WTC11 (cell line): ENCODE measurements at regions not wholly inside any gene's neighbourhood (a gene's known extent, or its start where the extent isn't known, plus 50 kb on each side); places are given as distances from the start of the nearest gene placed in this dataset.

ENCODE experiments used
- ATAC-seq: fragments of 200-7000 bp; cut with Tn5 transposase; 2 replicates; pipeline ENCODE4 v1.10.0; 2021; ENCODE audit warnings: mild to moderate bottlenecking, moderate library complexity
- CTCF ChIA-PET: fragments of 300-600 bp; sonication (Branson Sonifier 250); formaldehyde crosslinking; loops from one replicate; lab custom pipeline; 2021; ENCODE audit warnings: antibody characterized with exemption; lab: Charles Lee
- POLR2A ChIA-PET: fragments of 350-600 bp; sonication (Branson Sonifier 250); formaldehyde crosslinking; loops from one replicate; lab custom pipeline; 2021; ENCODE audit warnings: antibody characterized with exemption; lab: Charles Lee
- DNase-seq: peaks from one replicate; pipeline ENCODE4 v3.0.0; 2021; ENCODE audit warnings: low spot score
- H3K27ac Mint-ChIP-seq: 2 replicates; pipeline ENCODE4 v1.8.0; 2021; ENCODE audit warnings: mixed read lengths
- H3K27me3 Mint-ChIP-seq: 2 replicates; pipeline ENCODE4 v1.8.0; 2021; ENCODE audit warnings: low read depth, mild to moderate bottlenecking, moderate library complexity, mixed read lengths
- H3K36me3 Mint-ChIP-seq: 2 replicates; pipeline ENCODE4 v1.8.0; 2021; ENCODE audit warnings: mixed read lengths
- H3K4me1 Mint-ChIP-seq: 2 replicates; pipeline ENCODE4 v1.8.0; 2022; ENCODE audit warnings: mixed read lengths
- H3K4me3 Mint-ChIP-seq: 2 replicates; pipeline ENCODE4 v1.8.0; 2021; ENCODE audit warnings: mild to moderate bottlenecking, moderate library complexity, mixed read lengths
- H3K9me3 Mint-ChIP-seq: 2 replicates; pipeline ENCODE4 v1.8.0; 2021; ENCODE audit warnings: mixed read lengths
- ARID4B ChIP-seq: sonication (generic); formaldehyde crosslinking; IDR thresholded peaks from 2 replicates; pipeline ENCODE4 v1.8.0; 2023; ENCODE audit warnings: missing genetic modification reagents, mild to moderate bottlenecking, borderline replicate concordance
- ATF1 ChIP-seq: sonication (generic); formaldehyde crosslinking; IDR thresholded peaks from 2 replicates; pipeline ENCODE4 v1.8.1; 2023; ENCODE audit warnings: mild to moderate bottlenecking, moderate library complexity, missing genetic modification reagents
- ATF2 ChIP-seq: sonication (generic); formaldehyde crosslinking; IDR thresholded peaks from 2 replicates; pipeline ENCODE4 v1.8.1; 2022; ENCODE audit warnings: low read depth, missing genetic modification reagents, borderline replicate concordance
- CREB1 ChIP-seq: sonication (generic); formaldehyde crosslinking; IDR thresholded peaks from 2 replicates; pipeline ENCODE4 v1.8.0; 2023; ENCODE audit warnings: mild to moderate bottlenecking, missing genetic modification reagents
- FOXP1 ChIP-seq: sonication (generic); formaldehyde crosslinking; IDR thresholded peaks from 2 replicates; pipeline ENCODE4 v1.8.0; 2022; ENCODE audit warnings: missing genetic modification reagents, mild to moderate bottlenecking, moderate library complexity, borderline replicate concordance
- GABPB1 ChIP-seq: sonication (generic); formaldehyde crosslinking; IDR thresholded peaks from 2 replicates; pipeline ENCODE4 v1.8.1; 2023; ENCODE audit warnings: mild to moderate bottlenecking, missing genetic modification reagents
- GRHL2 ChIP-seq: fragments of 250-450 bp; sonication (Bioruptor Pico); IDR thresholded peaks from 2 replicates; pipeline ENCODE4 v1.8.0; 2022; ENCODE audit warnings: mild to moderate bottlenecking, moderate library complexity; ENCODE audit not compliant: insufficient replicate concordance, severe bottlenecking
- IRF1 ChIP-seq: sonication (generic); formaldehyde crosslinking; IDR thresholded peaks from 2 replicates; pipeline ENCODE4 v1.8.0; 2023; ENCODE audit warnings: missing genetic modification reagents
- OVOL2 ChIP-seq: fragments of 250-450 bp; sonication (Bioruptor Pico); IDR thresholded peaks from 2 replicates; pipeline ENCODE4 v1.9.0; 2021; ENCODE audit warnings: mild to moderate bottlenecking, borderline replicate concordance
- PRRX2 ChIP-seq: fragments of 250-450 bp; sonication (Bioruptor Pico); IDR thresholded peaks from 2 replicates; pipeline ENCODE4 v1.8.0; 2021; ENCODE audit warnings: mild to moderate bottlenecking
- RELA ChIP-seq: sonication (generic); formaldehyde crosslinking; IDR thresholded peaks from 2 replicates; pipeline ENCODE4 v1.8.1; 2022; ENCODE audit warnings: missing genetic modification reagents, mild to moderate bottlenecking, borderline replicate concordance
- SOX15 ChIP-seq: fragments of 250-450 bp; sonication (Bioruptor Pico); IDR thresholded peaks from 2 replicates; pipeline ENCODE4 v1.9.0; 2021; ENCODE audit warnings: mild to moderate bottlenecking
- TCF7 ChIP-seq: sonication (generic); formaldehyde crosslinking; IDR thresholded peaks from 2 replicates; pipeline ENCODE4 v1.8.0; 2022; ENCODE audit warnings: mild to moderate bottlenecking, low read depth, missing genetic modification reagents, moderate library complexity
- USF1 ChIP-seq: sonication (generic); formaldehyde crosslinking; IDR thresholded peaks from 2 replicates; pipeline ENCODE4 v1.8.0; 2022; ENCODE audit warnings: mild to moderate bottlenecking, missing genetic modification reagents
- ZNF232 ChIP-seq: sonication (generic); formaldehyde crosslinking; IDR thresholded peaks from 2 replicates; pipeline ENCODE4 v1.8.0; 2022; ENCODE audit warnings: mild to moderate bottlenecking, missing genetic modification reagents
- ZNF416 ChIP-seq: fragments of 250-450 bp; sonication (Bioruptor Pico); IDR thresholded peaks from 2 replicates; pipeline ENCODE4 v1.9.0; 2021; ENCODE audit warnings: mild to moderate bottlenecking, inconsistent platforms
- ZNF423 ChIP-seq: fragments of 250-450 bp; sonication (Bioruptor Pico); IDR thresholded peaks from 2 replicates; pipeline ENCODE4 v2.1.2; 2022; ENCODE audit warnings: mild to moderate bottlenecking, moderate library complexity
- ZNF425 ChIP-seq: fragments of 250-450 bp; sonication (Bioruptor Pico); conservative IDR thresholded peaks from 2 replicates; pipeline ENCODE4 v1.9.0; 2021; ENCODE audit warnings: mild to moderate bottlenecking
- TF ChIP-seq, protein P1 (sequence below): sonication (generic); formaldehyde crosslinking; IDR thresholded peaks from 2 replicates; pipeline ENCODE4 v1.8.0; 2022; ENCODE audit warnings: mild to moderate bottlenecking, missing genetic modification reagents
- TF ChIP-seq, protein P2 (sequence below): sonication (generic); formaldehyde crosslinking; IDR thresholded peaks from 2 replicates; pipeline ENCODE4 v1.8.1; 2022; ENCODE audit warnings: mild to moderate bottlenecking, moderate library complexity, missing genetic modification reagents

DNA sequence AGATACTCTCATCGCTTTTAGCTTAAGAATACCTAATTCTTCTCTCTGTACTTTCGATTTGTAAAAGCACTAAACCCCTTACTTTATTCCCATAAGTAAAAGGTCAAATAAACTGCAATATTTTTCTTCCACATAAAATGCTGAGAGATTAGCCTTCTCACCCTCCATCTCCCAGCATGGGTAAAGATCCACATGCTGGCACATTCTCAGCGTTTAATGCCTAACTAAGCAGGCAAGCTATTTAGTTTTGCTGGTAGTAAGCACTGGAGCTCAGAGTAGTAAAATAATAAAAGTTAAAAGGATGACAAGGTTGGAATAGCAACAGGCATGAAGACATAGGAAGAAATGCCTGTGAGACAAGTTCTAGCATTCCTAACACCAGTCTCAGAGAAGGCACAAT is 65.9 kb upstream of the NEBL start:
- H3K36me3 Mint-ChIP-seq = no peaks in the 10 kb centered on the region
- no peak for ATAC-seq
- TF ChIP-seq ZNF416 (CRISPR knock-in tag) (no peak), IRF1 (CRISPR knock-in tag) (no peak), USF1 (no peak), ARID4B (no peak), ZNF423 (CRISPR knock-in tag) (no peak), CREB1 (CRISPR knock-in tag) (no peak)
- TF ChIP-seq, all 79 proteins: peak for 0
- H3K4me1 Mint-ChIP-seq = peaks cover 12% of the 10 kb centered on the region
- H3K27ac Mint-ChIP-seq = no peak overlapping the region
- peaks cover 13% of the 10 kb centered on the region for H3K9me3 Mint-ChIP-seq
- ChIA-PET CTCF (no interaction called here), POLR2A (no interaction called here)
- H3K4me3 Mint-ChIP-seq = no peak overlapping the region
- DNase-seq = no peak
- no peaks in the 10 kb centered on the region for H3K27me3 Mint-ChIP-seq

- ChIA-PET CTCF (no interaction called here), POLR2A (no interaction called here)
- peaks cover 13% of the 10 kb centered on the region for H3K9me3 Mint-ChIP-seq
- no peak overlapping the region for H3K27ac Mint-ChIP-seq
- peaks cover 12% of the 10 kb centered on the region for H3K4me1 Mint-ChIP-seq
- no peak for TF ChIP-seq ATF1 (CRISPR knock-in tag)
- TF ChIP-seq, protein P1, sequence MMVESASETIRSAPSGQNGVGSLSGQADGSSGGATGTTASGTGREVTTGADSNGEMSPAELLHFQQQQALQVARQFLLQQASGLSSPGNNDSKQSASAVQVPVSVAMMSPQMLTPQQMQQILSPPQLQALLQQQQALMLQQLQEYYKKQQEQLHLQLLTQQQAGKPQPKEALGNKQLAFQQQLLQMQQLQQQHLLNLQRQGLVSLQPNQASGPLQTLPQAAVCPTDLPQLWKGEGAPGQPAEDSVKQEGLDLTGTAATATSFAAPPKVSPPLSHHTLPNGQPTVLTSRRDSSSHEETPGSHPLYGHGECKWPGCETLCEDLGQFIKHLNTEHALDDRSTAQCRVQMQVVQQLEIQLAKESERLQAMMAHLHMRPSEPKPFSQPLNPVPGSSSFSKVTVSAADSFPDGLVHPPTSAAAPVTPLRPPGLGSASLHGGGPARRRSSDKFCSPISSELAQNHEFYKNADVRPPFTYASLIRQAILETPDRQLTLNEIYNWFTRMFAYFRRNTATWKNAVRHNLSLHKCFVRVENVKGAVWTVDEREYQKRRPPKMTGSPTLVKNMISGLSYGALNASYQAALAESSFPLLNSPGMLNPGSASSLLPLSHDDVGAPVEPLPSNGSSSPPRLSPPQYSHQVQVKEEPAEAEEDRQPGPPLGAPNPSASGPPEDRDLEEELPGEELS (CRISPR knock-in tag) = no peak
- no peak for TF ChIP-seq ATF2 (CRISPR knock-in tag)
- TF ChIP-seq TCF7 = no peak
- no peak for TF ChIP-seq GRHL2 (CRISPR knock-in tag)
- no peaks in the 10 kb centered on the region for H3K36me3 Mint-ChIP-seq
- no peak for ATAC-seq
- DNase-seq = no peak
- H3K4me3 Mint-ChIP-seq = no peak overlapping the region
- no peaks in the 10 kb centered on the region for H3K27me3 Mint-ChIP-seq
These were observed 65.1 kb upstream of the NEBL start for GRCh38 chr10:20962165-20962564.

GRCh38 chr10:20959242-20959641 is 62.1 kb upstream of the NEBL start:
- H3K27ac Mint-ChIP-seq = no peak overlapping the region
- peaks cover 29% of the 10 kb centered on the region for H3K4me1 Mint-ChIP-seq
- H3K36me3 Mint-ChIP-seq = 0 out of 2 replicates have a peak, but pooled peaks cover under 1% of the 10 kb centered on the region
- no peak overlapping the region for H3K4me3 Mint-ChIP-seq
- ATAC-seq (no peak), DNase-seq (no peak)
- H3K27me3 Mint-ChIP-seq = no peaks in the 10 kb centered on the region
- POLR2A ChIA-PET = no interaction called here
- peaks cover 11% of the 10 kb centered on the region for H3K9me3 Mint-ChIP-seq
- CTCF ChIA-PET = no interaction called here
- TF ChIP-seq GABPB1 (no peak), ATF1 (CRISPR knock-in tag) (no peak), RELA (CRISPR knock-in tag) (no peak), ZNF232 (CRISPR knock-in tag) (no peak), CREB1 (CRISPR knock-in tag) (no peak), PRRX2 (no peak), FOXP1 (CRISPR knock-in tag) (no peak), OVOL2 (CRISPR knock-in tag) (no peak), ZNF425 (CRISPR knock-in tag) (no peak), SOX15 (CRISPR knock-in tag) (no peak)
- TF ChIP-seq, protein P2, sequence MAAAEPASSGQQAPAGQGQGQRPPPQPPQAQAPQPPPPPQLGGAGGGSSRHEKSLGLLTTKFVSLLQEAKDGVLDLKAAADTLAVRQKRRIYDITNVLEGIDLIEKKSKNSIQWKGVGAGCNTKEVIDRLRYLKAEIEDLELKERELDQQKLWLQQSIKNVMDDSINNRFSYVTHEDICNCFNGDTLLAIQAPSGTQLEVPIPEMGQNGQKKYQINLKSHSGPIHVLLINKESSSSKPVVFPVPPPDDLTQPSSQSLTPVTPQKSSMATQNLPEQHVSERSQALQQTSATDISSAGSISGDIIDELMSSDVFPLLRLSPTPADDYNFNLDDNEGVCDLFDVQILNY (CRISPR knock-in tag) = no peak
